ENCODE measurements at regions not wholly inside any gene's neighbourhood (a gene's known extent, or its start where the extent isn't known, plus 50 kb on each side); places are given as distances from the start of the nearest gene placed in this dataset.

DNA sequence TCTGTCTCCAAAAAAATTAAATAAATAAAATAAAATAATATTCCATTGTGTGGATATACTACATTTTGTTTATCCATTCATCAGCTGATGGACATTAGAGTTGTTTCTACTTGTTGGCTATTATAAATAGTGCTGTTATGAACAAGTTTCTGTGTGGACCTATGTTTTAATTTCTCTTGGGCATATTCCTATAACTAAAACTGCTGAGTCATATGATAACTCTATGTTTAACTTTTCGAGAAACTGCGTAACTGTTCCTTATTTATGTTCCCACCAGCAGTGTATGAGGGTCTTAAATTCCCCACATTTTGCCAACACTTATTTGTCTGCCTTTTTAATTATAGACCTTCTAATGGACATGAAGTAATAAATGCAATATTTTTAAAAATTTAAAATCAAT lies 80.0 kb upstream of the XIST start:
- H3K9me3 ChIP-seq (ENCODE audit: control extremely low read depth in 1 of 3, control insufficient read depth in 2 of 3, insufficient read depth in 1 of 3, low read length in 2 of 3): peaks cover 0 to 15% (median 0%) of the 10 kb centered on the region in 3 donors
- intact Hi-C loops (cut with micrococcal nuclease): no loop called here
- no peaks in the 10 kb centered on the region for H4K20me1 ChIP-seq (ENCODE audit: control insufficient read depth, insufficient read depth, low read length, poor library complexity, severe bottlenecking)
- H3K9ac ChIP-seq (ENCODE audit: low read length): no peak overlapping the region
- H3K36me3 ChIP-seq (replicated peaks in 1 of 2; ENCODE audit: control extremely low read depth in 1 of 2, control insufficient read depth in 1 of 2, extremely low read depth in 1 of 2, insufficient read depth in 2 of 2, low read length in 1 of 2): no peaks in the 10 kb centered on the region
- CTCF ChIA-PET: no interaction called here
- no peaks in the 10 kb centered on the region for H3K79me2 ChIP-seq (ENCODE audit: control insufficient read depth, insufficient read depth, low read length)
- no peak overlapping the region for H3K4me3 Mint-ChIP-seq
- no peaks in the 10 kb centered on the region for H3K27me3 Mint-ChIP-seq
- no CpG with 5 or more reads among the region's 2 CpGs for WGBS (ENCODE audit: insufficient coverage)
- DNase-seq (no peak), ATAC-seq (ENCODE audit: low read depth) (no peak)
- TF ChIP-seq, protein P1, sequence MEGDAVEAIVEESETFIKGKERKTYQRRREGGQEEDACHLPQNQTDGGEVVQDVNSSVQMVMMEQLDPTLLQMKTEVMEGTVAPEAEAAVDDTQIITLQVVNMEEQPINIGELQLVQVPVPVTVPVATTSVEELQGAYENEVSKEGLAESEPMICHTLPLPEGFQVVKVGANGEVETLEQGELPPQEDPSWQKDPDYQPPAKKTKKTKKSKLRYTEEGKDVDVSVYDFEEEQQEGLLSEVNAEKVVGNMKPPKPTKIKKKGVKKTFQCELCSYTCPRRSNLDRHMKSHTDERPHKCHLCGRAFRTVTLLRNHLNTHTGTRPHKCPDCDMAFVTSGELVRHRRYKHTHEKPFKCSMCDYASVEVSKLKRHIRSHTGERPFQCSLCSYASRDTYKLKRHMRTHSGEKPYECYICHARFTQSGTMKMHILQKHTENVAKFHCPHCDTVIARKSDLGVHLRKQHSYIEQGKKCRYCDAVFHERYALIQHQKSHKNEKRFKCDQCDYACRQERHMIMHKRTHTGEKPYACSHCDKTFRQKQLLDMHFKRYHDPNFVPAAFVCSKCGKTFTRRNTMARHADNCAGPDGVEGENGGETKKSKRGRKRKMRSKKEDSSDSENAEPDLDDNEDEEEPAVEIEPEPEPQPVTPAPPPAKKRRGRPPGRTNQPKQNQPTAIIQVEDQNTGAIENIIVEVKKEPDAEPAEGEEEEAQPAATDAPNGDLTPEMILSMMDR (IDR thresholded peaks at IDR 0.05): no peak
- no peak for TF ChIP-seq EZH2 (IDR thresholded peaks at IDR 0.05; ENCODE audit: borderline replicate concordance, insufficient read depth, low read depth, low read length, poor library complexity, severe bottlenecking)
- no peak overlapping the region for H3K4me2 ChIP-seq (replicated peaks; ENCODE audit: low read depth, low read length, poor library complexity, severe bottlenecking)
- H3K4me3 ChIP-seq (ENCODE audit: control extremely low read depth in 1 of 5, extremely low read depth in 1 of 5, insufficient read depth in 1 of 5, low read depth in 2 of 5, low read length in 4 of 5): no peak overlapping the region
- H3K27ac ChIP-seq (ENCODE audit: low read length in 2 of 2): no peak overlapping the region
- no peak overlapping the region for H3K27ac Mint-ChIP-seq
- H3K27me3 ChIP-seq (replicated peaks in 1 of 4; ENCODE audit: control extremely low read depth in 1 of 4, control insufficient read depth in 3 of 4, insufficient read depth in 4 of 4, low read length in 3 of 4): no peaks in the 10 kb centered on the region
- POLR2A ChIA-PET: no interaction called here
- no peak overlapping the region for H2AFZ ChIP-seq (ENCODE audit: insufficient read depth, low read depth, low read length, poor library complexity, severe bottlenecking)
- no peaks in the 10 kb centered on the region for H3K4me1 ChIP-seq (ENCODE audit: control insufficient read depth in 2 of 2, insufficient read depth in 2 of 2, low read length in 2 of 2)
- no peaks in the 10 kb centered on the region for H3K9me3 Mint-ChIP-seq (ENCODE audit: insufficient read depth)
- H3K4me1 Mint-ChIP-seq: no peaks in the 10 kb centered on the region

DNA sequence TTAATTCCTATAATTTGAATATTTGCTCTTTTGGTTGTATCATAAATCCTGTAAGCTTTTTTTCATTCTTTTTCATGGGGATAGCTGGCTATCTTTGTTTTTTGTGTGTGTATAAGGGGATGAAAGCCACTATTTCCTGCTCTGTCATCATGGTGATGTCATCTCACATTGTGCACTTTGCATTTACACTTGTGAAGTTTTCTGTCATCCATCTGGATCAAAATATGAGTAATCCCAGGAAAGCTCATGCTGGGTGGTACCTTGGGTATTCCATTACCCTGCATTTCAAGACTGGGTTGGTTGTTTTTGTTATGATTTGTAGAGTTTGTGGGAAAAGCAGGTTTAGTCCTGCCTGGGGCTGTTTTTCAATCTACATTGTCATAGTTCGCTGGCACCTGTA lies 77.8 kb upstream of the XIST start:
- ATAC-seq (ENCODE audit: low read depth) (no peak), DNase-seq (no peak)
- intact Hi-C loops (cut with micrococcal nuclease): no loop called here
- Histone ChIP-seq H3K4me2 (replicated peaks; ENCODE audit: low read depth, low read length, poor library complexity, severe bottlenecking) (no peak overlapping the region), H2AFZ (ENCODE audit: insufficient read depth, low read depth, low read length, poor library complexity, severe bottlenecking) (no peak overlapping the region), H3K4me3 (ENCODE audit: control extremely low read depth in 1 of 5, extremely low read depth in 1 of 5, insufficient read depth in 1 of 5, low read depth in 2 of 5, low read length in 4 of 5) (no peak overlapping the region), H3K9ac (ENCODE audit: low read length) (no peak overlapping the region), H4K20me1 (ENCODE audit: control insufficient read depth, insufficient read depth, low read length, poor library complexity, severe bottlenecking) (no peaks in the 10 kb centered on the region), H3K79me2 (ENCODE audit: control insufficient read depth, insufficient read depth, low read length) (no peaks in the 10 kb centered on the region), H3K36me3 (replicated peaks in 1 of 2; ENCODE audit: control extremely low read depth in 1 of 2, control insufficient read depth in 1 of 2, extremely low read depth in 1 of 2, insufficient read depth in 2 of 2, low read length in 1 of 2) (no peaks in the 10 kb centered on the region), H3K27me3 (replicated peaks in 1 of 4; ENCODE audit: control extremely low read depth in 1 of 4, control insufficient read depth in 3 of 4, insufficient read depth in 4 of 4, low read length in 3 of 4) (no peaks in the 10 kb centered on the region), H3K4me1 (ENCODE audit: control insufficient read depth in 2 of 2, insufficient read depth in 2 of 2, low read length in 2 of 2) (no peaks in the 10 kb centered on the region), H3K27ac (ENCODE audit: low read length in 2 of 2) (no peak overlapping the region), H3K9me3 (ENCODE audit: control extremely low read depth in 1 of 3, control insufficient read depth in 2 of 3, insufficient read depth in 1 of 3, low read length in 2 of 3) (peaks cover 0 to 15% (median 0%) of the 10 kb centered on the region in 3 donors)
- no CpG with 5 or more reads among the region's 1 CpG for WGBS (ENCODE audit: insufficient coverage)
- no peaks in the 10 kb centered on the region for H3K9me3 Mint-ChIP-seq (ENCODE audit: insufficient read depth)
- H3K4me3 Mint-ChIP-seq: no peak overlapping the region
- ChIA-PET POLR2A (no interaction called here), CTCF (no interaction called here)
- no peaks in the 10 kb centered on the region for H3K4me1 Mint-ChIP-seq
- TF ChIP-seq, protein P1 (IDR thresholded peaks at IDR 0.05): no peak
- TF ChIP-seq EZH2 (IDR thresholded peaks at IDR 0.05; ENCODE audit: borderline replicate concordance, insufficient read depth, low read depth, low read length, poor library complexity, severe bottlenecking): no peak
- no peaks in the 10 kb centered on the region for H3K27me3 Mint-ChIP-seq
- no peak overlapping the region for H3K27ac Mint-ChIP-seq
